Effector memory CD8-positive, alpha-beta T cell (primary cell): ENCODE measurements at regions not wholly inside any gene's neighbourhood (a gene's known extent, or its start where the extent isn't known, plus 50 kb on each side); places are given as distances from the start of the nearest gene placed in this dataset.

Experiments used
- ATAC-seq: fragments of 150-1000 bp; cut with Tn5 transposase; replicated peaks from 2 replicates; pipeline ENCODE4 v1.10.0; 2021; ENCODE audit warnings: mild to moderate bottlenecking, moderate library complexity
- DNase-seq, 3 experiments: peaks; one replicate each; pipeline ENCODE4 v3.0.0; 2021
- H3K27ac Mint-ChIP-seq, 2 donors: one replicate each; pipeline ENCODE4 v1.8.0; 2022; ENCODE audit warnings: mild to moderate bottlenecking in 2 of 2, mixed read lengths in 2 of 2, moderate library complexity in 2 of 2
- H3K27me3 Mint-ChIP-seq, 2 donors: one replicate each; pipeline ENCODE4 v1.8.0; 2022; ENCODE audit warnings: mixed read lengths in 2 of 2
- H3K36me3 Mint-ChIP-seq: one replicate; pipeline ENCODE4 v1.8.0; 2022; ENCODE audit warnings: mild to moderate bottlenecking, moderate library complexity, mixed read lengths; ENCODE audit not compliant: insufficient read depth
- H3K4me1 Mint-ChIP-seq, 2 donors: one replicate each; pipeline ENCODE4 v1.8.0; 2022; ENCODE audit warnings: low read depth in 2 of 2, mixed read lengths in 2 of 2
- H3K4me3 Mint-ChIP-seq, 2 donors: one replicate each; pipeline ENCODE4 v1.8.0; 2022; ENCODE audit warnings: mild to moderate bottlenecking in 2 of 2, mixed read lengths in 2 of 2, moderate library complexity in 2 of 2
- H3K9me3 Mint-ChIP-seq, 2 donors: one replicate each; pipeline ENCODE4 v1.8.0; 2022; ENCODE audit warnings: mixed read lengths in 2 of 2

GRCh38 chr1:88013485-88013884 is 670.6 kb upstream of the PKN2 start:
- H3K27me3 Mint-ChIP-seq = peaks cover 7 to 8% of the 10 kb centered on the region in 2 donors
- no peaks in the 10 kb centered on the region for H3K9me3 Mint-ChIP-seq
- no peaks in the 10 kb centered on the region for H3K4me1 Mint-ChIP-seq
- H3K4me3 Mint-ChIP-seq = no peak overlapping the region
- H3K27ac Mint-ChIP-seq = no peak overlapping the region
- ATAC-seq (no peak), DNase-seq (no peak)
- no peaks in the 10 kb centered on the region for H3K36me3 Mint-ChIP-seq

- Mint-ChIP-seq H3K36me3 (no peaks in the 10 kb centered on the region), H3K4me3 (no peak overlapping the region), H3K27me3 (peaks cover 7 to 8% of the 10 kb centered on the region in 2 donors), H3K4me1 (no peaks in the 10 kb centered on the region), H3K9me3 (no peaks in the 10 kb centered on the region), H3K27ac (no peak overlapping the region)
- ATAC-seq = no peak
- no peak for DNase-seq
Measured at GRCh38 chr1:88014131-88014530, 669.9 kb upstream of the PKN2 start.

- no peaks in the 10 kb centered on the region for H3K9me3 Mint-ChIP-seq
- no peaks in the 10 kb centered on the region for H3K4me1 Mint-ChIP-seq
- ATAC-seq (no peak), DNase-seq (no peak)
- H3K27ac Mint-ChIP-seq = no peak overlapping the region
- peaks cover 7 to 8% of the 10 kb centered on the region in 2 donors for H3K27me3 Mint-ChIP-seq
- no peak overlapping the region for H3K4me3 Mint-ChIP-seq
- H3K36me3 Mint-ChIP-seq = no peaks in the 10 kb centered on the region
Measured at GRCh38 chr1:88016947-88017346, 667.1 kb upstream of the PKN2 start.

GRCh38 chr1:88021529-88021928 is 662.5 kb upstream of the PKN2 start:
- no peaks in the 10 kb centered on the region for H3K4me1 Mint-ChIP-seq
- H3K4me3 Mint-ChIP-seq = no peak overlapping the region
- no peak overlapping the region for H3K27ac Mint-ChIP-seq
- no peaks in the 10 kb centered on the region for H3K9me3 Mint-ChIP-seq
- peaks cover 8 to 12% of the 10 kb centered on the region in 2 donors for H3K27me3 Mint-ChIP-seq
- no peaks in the 10 kb centered on the region for H3K36me3 Mint-ChIP-seq
- DNase-seq = no peak
- no peak for ATAC-seq

GRCh38 chr1:88022516-88022915 is 661.6 kb upstream of the PKN2 start:
- Mint-ChIP-seq H3K27ac (no peak overlapping the region), H3K36me3 (no peaks in the 10 kb centered on the region), H3K4me3 (no peak overlapping the region), H3K9me3 (no peaks in the 10 kb centered on the region), H3K4me1 (no peaks in the 10 kb centered on the region), H3K27me3 (peaks cover 7 to 12% of the 10 kb centered on the region in 2 donors)
- DNase-seq (no peak), ATAC-seq (no peak)

GRCh38 chr1:88029142-88029541 is 654.9 kb upstream of the PKN2 start:
- H3K4me3 Mint-ChIP-seq = no peak overlapping the region
- no peaks in the 10 kb centered on the region for H3K4me1 Mint-ChIP-seq
- DNase-seq (no peak), ATAC-seq (no peak)
- H3K27me3 Mint-ChIP-seq = peaks cover 7 to 35% of the 10 kb centered on the region in 2 donors
- peaks cover 0 to 6% of the 10 kb centered on the region in 2 donors for H3K9me3 Mint-ChIP-seq
- H3K36me3 Mint-ChIP-seq = no peaks in the 10 kb centered on the region
- no peak overlapping the region for H3K27ac Mint-ChIP-seq

GRCh38 chr1:88029899-88030298 is 654.2 kb upstream of the PKN2 start:
- no peak overlapping the region for H3K4me3 Mint-ChIP-seq
- DNase-seq = no peak
- H3K9me3 Mint-ChIP-seq = peaks cover 0 to 6% of the 10 kb centered on the region in 2 donors
- no peak overlapping the region for H3K27ac Mint-ChIP-seq
- no peaks in the 10 kb centered on the region for H3K36me3 Mint-ChIP-seq
- ATAC-seq = no peak
- no peaks in the 10 kb centered on the region for H3K4me1 Mint-ChIP-seq
- H3K27me3 Mint-ChIP-seq = peaks cover 7 to 35% of the 10 kb centered on the region in 2 donors

GRCh38 chr1:88035578-88035977 is 648.5 kb upstream of the PKN2 start:
- Mint-ChIP-seq H3K36me3 (no peaks in the 10 kb centered on the region), H3K27me3 (peaks cover 0 to 5% of the 10 kb centered on the region in 2 donors), H3K9me3 (peaks cover 5 to 13% of the 10 kb centered on the region in 2 donors), H3K27ac (no peak overlapping the region), H3K4me1 (no peaks in the 10 kb centered on the region), H3K4me3 (no peak overlapping the region)
- ATAC-seq (no peak), DNase-seq (no peak)

- Mint-ChIP-seq H3K36me3 (no peaks in the 10 kb centered on the region), H3K27ac (no peak overlapping the region), H3K4me1 (no peaks in the 10 kb centered on the region), H3K9me3 (peaks cover 5 to 13% of the 10 kb centered on the region in 2 donors), H3K4me3 (no peak overlapping the region), H3K27me3 (no peaks in the 10 kb centered on the region)
- ATAC-seq = no peak
- DNase-seq = no peak
Measured at GRCh38 chr1:88036345-88037014, 647.6 kb upstream of the PKN2 start.

- H3K9me3 Mint-ChIP-seq = peaks cover 5 to 13% of the 10 kb centered on the region in 2 donors
- H3K27ac Mint-ChIP-seq = no peak overlapping the region
- no peaks in the 10 kb centered on the region for H3K27me3 Mint-ChIP-seq
- ATAC-seq (no peak), DNase-seq (no peak)
- H3K4me1 Mint-ChIP-seq = no peaks in the 10 kb centered on the region
- H3K36me3 Mint-ChIP-seq = no peaks in the 10 kb centered on the region
- H3K4me3 Mint-ChIP-seq = no peak overlapping the region
Measured at GRCh38 chr1:88039240-88039639, 644.8 kb upstream of the PKN2 start.

GRCh38 chr1:88043834-88044233 is 640.2 kb upstream of the PKN2 start:
- H3K9me3 Mint-ChIP-seq = peaks cover 3 to 13% of the 10 kb centered on the region in 2 donors
- H3K27me3 Mint-ChIP-seq = no peaks in the 10 kb centered on the region
- H3K27ac Mint-ChIP-seq = no peak overlapping the region
- no peak overlapping the region for H3K4me3 Mint-ChIP-seq
- DNase-seq (no peak), ATAC-seq (no peak)
- no peaks in the 10 kb centered on the region for H3K4me1 Mint-ChIP-seq
- no peaks in the 10 kb centered on the region for H3K36me3 Mint-ChIP-seq

GRCh38 chr1:88052167-88052566 is 631.9 kb upstream of the PKN2 start:
- DNase-seq (no peak), ATAC-seq (no peak)
- Mint-ChIP-seq H3K9me3 (no peaks in the 10 kb centered on the region), H3K4me3 (no peak overlapping the region), H3K4me1 (no peaks in the 10 kb centered on the region), H3K27ac (no peak overlapping the region), H3K36me3 (no peaks in the 10 kb centered on the region), H3K27me3 (peaks cover 12 to 23% of the 10 kb centered on the region in 2 donors)

- ATAC-seq = no peak
- DNase-seq = no peak
- no peaks in the 10 kb centered on the region for H3K4me1 Mint-ChIP-seq
- no peak overlapping the region for H3K27ac Mint-ChIP-seq
- H3K9me3 Mint-ChIP-seq = no peaks in the 10 kb centered on the region
- no peak overlapping the region for H3K4me3 Mint-ChIP-seq
- H3K27me3 Mint-ChIP-seq = peaks cover 12 to 23% of the 10 kb centered on the region in 2 donors
- H3K36me3 Mint-ChIP-seq = no peaks in the 10 kb centered on the region
Measured at GRCh38 chr1:88053065-88053464, 631.0 kb upstream of the PKN2 start.

GRCh38 chr1:88056881-88057280 is 627.2 kb upstream of the PKN2 start:
- H3K4me1 Mint-ChIP-seq = no peaks in the 10 kb centered on the region
- ATAC-seq = no peak
- no peak overlapping the region for H3K4me3 Mint-ChIP-seq
- H3K36me3 Mint-ChIP-seq = no peaks in the 10 kb centered on the region
- no peak for DNase-seq
- peaks cover 12 to 23% of the 10 kb centered on the region in 2 donors for H3K27me3 Mint-ChIP-seq
- H3K27ac Mint-ChIP-seq = no peak overlapping the region
- no peaks in the 10 kb centered on the region for H3K9me3 Mint-ChIP-seq
